Fibroblast of lung (primary cell): ENCODE measurements at regions not wholly inside any gene's neighbourhood (a gene's known extent, or its start where the extent isn't known, plus 50 kb on each side); places are given as distances from the start of the nearest gene placed in this dataset.

ENCODE experiments used
- DNase-seq, 2 donors: peaks; one replicate each; pipeline versions ENCODE4 v3.0.0 to v3.0.0-alpha.2; 2010; ENCODE audit warnings: low read depth in 2 of 2
- H2AFZ ChIP-seq: 2 replicates; pipeline ENCODE4 v1.5.1; 2012; ENCODE audit warnings: low read length, control low read depth, inconsistent platforms
- H3K27ac ChIP-seq: 2 replicates; pipeline ENCODE4 v1.5.1; 2011; ENCODE audit warnings: low read length, control low read depth; ENCODE audit not compliant: insufficient read depth
- H3K27me3 ChIP-seq: 2 replicates; pipeline ENCODE4 v1.5.1; 2011; ENCODE audit warnings: mild to moderate bottlenecking, low read length; ENCODE audit not compliant: control insufficient read depth, insufficient read depth
- H3K36me3 ChIP-seq: 2 replicates; pipeline ENCODE4 v1.5.1; 2011; ENCODE audit warnings: low read length; ENCODE audit not compliant: control insufficient read depth, insufficient read depth
- H3K4me1 ChIP-seq: 2 replicates; pipeline ENCODE4 v1.5.1; 2011; ENCODE audit warnings: low read length; ENCODE audit not compliant: control insufficient read depth, insufficient read depth; ENCODE audit errors: extremely low read depth
- H3K4me2 ChIP-seq: 2 replicates; pipeline ENCODE4 v1.5.1; 2011; ENCODE audit warnings: low read length, control low read depth; ENCODE audit not compliant: insufficient read depth; ENCODE audit errors: extremely low read depth
- H3K4me3 ChIP-seq, 4 experiments: fragments of 200-600 bp in 1 of 4; sonication (generic) in 1 of 4; replicated peaks in 1 of 4; 2 replicates each; pipeline ENCODE4 v1.5.1; 2011 to 2016; ENCODE audit warnings: low read length in 4 of 4, low read depth in 3 of 4, mild to moderate bottlenecking in 3 of 4, control low read depth in 2 of 4, inconsistent platforms in 1 of 4, mixed read lengths in 1 of 4; ENCODE audit not compliant: insufficient read depth in 1 of 4; ENCODE audit errors: control extremely low read depth in 1 of 4
- H3K79me2 ChIP-seq: 2 replicates; pipeline ENCODE4 v1.5.1; 2012; ENCODE audit warnings: mild to moderate bottlenecking, low read length, inconsistent platforms; ENCODE audit not compliant: control insufficient read depth, insufficient read depth
- H3K9ac ChIP-seq: 2 replicates; pipeline ENCODE4 v1.5.1; 2011; ENCODE audit warnings: mild to moderate bottlenecking, low read length, control low read depth; ENCODE audit not compliant: insufficient read depth
- H3K9me3 ChIP-seq: 2 replicates; pipeline ENCODE4 v1.5.1; 2012; ENCODE audit warnings: low read depth, low read length; ENCODE audit not compliant: control insufficient read depth, insufficient read depth
- H4K20me1 ChIP-seq: 2 replicates; pipeline ENCODE4 v1.5.1; 2011; ENCODE audit warnings: low read length; ENCODE audit not compliant: control insufficient read depth, insufficient read depth; ENCODE audit errors: extremely low read depth
- CTCF ChIP-seq, 2 donors: IDR thresholded peaks in 1 of 2; conservative IDR thresholded peaks in 1 of 2; 1 replicate in 1 of 2; 2 replicates in 1 of 2; pipeline ENCODE4 v1.5.1; 2011 to 2012; ENCODE audit warnings: low read length in 2 of 2, control low read depth in 1 of 2, inconsistent platforms in 1 of 2, low read depth in 1 of 2, mild to moderate bottlenecking in 1 of 2
- EZH2 ChIP-seq: IDR thresholded peaks from 2 replicates; pipeline ENCODE4 v1.5.1; 2012; ENCODE audit warnings: low read length, control low read depth, mild to moderate bottlenecking; ENCODE audit errors: missing control alignments

GRCh38 chr2:5970347-5970746 lies 278.2 kb downstream of the SOX11 start:
- H2AFZ ChIP-seq, result no peak overlapping the region
- H3K79me2 ChIP-seq, result no peaks in the 10 kb centered on the region
- no peaks in the 10 kb centered on the region for H4K20me1 ChIP-seq
- no peak overlapping the region for H3K4me2 ChIP-seq
- H3K4me3 ChIP-seq, result no peak overlapping the region
- no peak overlapping the region for H3K9ac ChIP-seq
- TF ChIP-seq EZH2, result no peak
- no peak for TF ChIP-seq CTCF (conservative IDR thresholded peaks at IDR 0.05 in 1 of 2, IDR thresholded peaks at IDR 0.05 in 1 of 2; ENCODE audit: low read depth in 1 of 2, low read length in 2 of 2)
- no peaks in the 10 kb centered on the region for H3K9me3 ChIP-seq
- no peak overlapping the region for H3K27ac ChIP-seq
- H3K27me3 ChIP-seq, result no peaks in the 10 kb centered on the region
- no peaks in the 10 kb centered on the region for H3K36me3 ChIP-seq
- H3K4me1 ChIP-seq, result no peaks in the 10 kb centered on the region
- no peak for DNase-seq

- TF ChIP-seq CTCF (conservative IDR thresholded peaks at IDR 0.05 in 1 of 2, IDR thresholded peaks at IDR 0.05 in 1 of 2; ENCODE audit: low read depth in 1 of 2, low read length in 2 of 2), result no peak
- no peak for TF ChIP-seq EZH2
- Histone ChIP-seq H3K9me3 (no peaks in the 10 kb centered on the region), H3K4me2 (no peak overlapping the region)
These were observed 282.3 kb downstream of the SOX11 start for GRCh38 chr2:5974477-5974876.

GRCh38 chr2:5975401-5975800 lies 283.2 kb downstream of the SOX11 start:
- TF ChIP-seq CTCF (conservative IDR thresholded peaks at IDR 0.05 in 1 of 2, IDR thresholded peaks at IDR 0.05 in 1 of 2; ENCODE audit: low read depth in 1 of 2, low read length in 2 of 2) (no peak), EZH2 (no peak)

More at GRCh38 chr2:5974477-5974876, 282.3 kb downstream of the SOX11 start:
- Histone ChIP-seq H3K79me2 (no peaks in the 10 kb centered on the region), H3K4me1 (no peaks in the 10 kb centered on the region), H3K36me3 (no peaks in the 10 kb centered on the region), H3K27ac (no peak overlapping the region), H2AFZ (no peak overlapping the region), H3K9ac (no peak overlapping the region), H3K4me3 (no peak overlapping the region), H4K20me1 (no peaks in the 10 kb centered on the region), H3K27me3 (no peaks in the 10 kb centered on the region)
- DNase-seq, result no peak

More at GRCh38 chr2:5975401-5975800, 283.2 kb downstream of the SOX11 start:
- no peaks in the 10 kb centered on the region for H3K36me3 ChIP-seq
- H3K79me2 ChIP-seq, result no peaks in the 10 kb centered on the region
- no peaks in the 10 kb centered on the region for H3K9me3 ChIP-seq
- no peak overlapping the region for H3K27ac ChIP-seq
- H3K4me3 ChIP-seq, result no peak overlapping the region
- no peak overlapping the region for H2AFZ ChIP-seq
- H3K4me1 ChIP-seq, result no peaks in the 10 kb centered on the region
- no peak overlapping the region for H3K9ac ChIP-seq
- no peaks in the 10 kb centered on the region for H3K27me3 ChIP-seq
- no peak overlapping the region for H3K4me2 ChIP-seq
- no peaks in the 10 kb centered on the region for H4K20me1 ChIP-seq
- DNase-seq, result no peak
